AG09319 (cell line): ENCODE measurements at regions not wholly inside any gene's neighbourhood (a gene's known extent, or its start where the extent isn't known, plus 50 kb on each side); places are given as distances from the start of the nearest gene placed in this dataset.
"Not testable (repeated sequence)": the region's sequence is repeated elsewhere in the genome, so short reads cannot be mapped to it uniquely, and the experiment has no call there.

ENCODE experiments used
- DNase-seq: peaks from one replicate; pipeline ENCODE4 v3.0.0-alpha.2; 2010; ENCODE audit warnings: low read depth; ENCODE audit errors: extremely low read depth
- CTCF ChIP-seq: IDR thresholded peaks from 2 replicates; pipeline ENCODE4 v1.5.1; 2011; ENCODE audit warnings: low read depth, mild to moderate bottlenecking, inconsistent platforms, low read length, moderate library complexity

- no peak for TF ChIP-seq CTCF
- DNase-seq = no peak
Observed at GRCh38 chr6:112938650-112939049, 591.5 kb downstream of the RFPL4B start.

GRCh38 chr6:112939563-112939962, 592.4 kb downstream of the RFPL4B start:
- TF ChIP-seq CTCF = no peak
- DNase-seq = no peak

GRCh38 chr6:112941613-112942012, 594.5 kb downstream of the RFPL4B start:
- no peak for DNase-seq
- TF ChIP-seq CTCF = no peak

- no peak for TF ChIP-seq CTCF
- peak; percentile 53 for DNase-seq
Observed at GRCh38 chr6:112946051-112946450, 598.9 kb downstream of the RFPL4B start.

- no peak for TF ChIP-seq CTCF
- no peak for DNase-seq
Observed at GRCh38 chr6:112947507-112947906, 600.4 kb downstream of the RFPL4B start.

GRCh38 chr6:112951829-112952228, 604.7 kb downstream of the RFPL4B start:
- no peak for DNase-seq
- no peak for TF ChIP-seq CTCF

- not testable (repeated sequence) for DNase-seq
Observed at GRCh38 chr6:112955743-112956142, 608.6 kb downstream of the RFPL4B start.

- DNase-seq = peak; percentile 63
- TF ChIP-seq CTCF = no peak
Observed at GRCh38 chr6:112956696-112957535, 609.8 kb downstream of the RFPL4B start.
